Kasumi-1 (cell line): ENCODE measurements at regions not wholly inside any gene's neighbourhood (a gene's known extent, or its start where the extent isn't known, plus 50 kb on each side); places are given as distances from the start of the nearest gene placed in this dataset.

Experiments
- DNase-seq, 2 experiments: peaks; one replicate each; lab custom pipeline; 2025; lab: John Stamatoyannopoulos, UW

DNA sequence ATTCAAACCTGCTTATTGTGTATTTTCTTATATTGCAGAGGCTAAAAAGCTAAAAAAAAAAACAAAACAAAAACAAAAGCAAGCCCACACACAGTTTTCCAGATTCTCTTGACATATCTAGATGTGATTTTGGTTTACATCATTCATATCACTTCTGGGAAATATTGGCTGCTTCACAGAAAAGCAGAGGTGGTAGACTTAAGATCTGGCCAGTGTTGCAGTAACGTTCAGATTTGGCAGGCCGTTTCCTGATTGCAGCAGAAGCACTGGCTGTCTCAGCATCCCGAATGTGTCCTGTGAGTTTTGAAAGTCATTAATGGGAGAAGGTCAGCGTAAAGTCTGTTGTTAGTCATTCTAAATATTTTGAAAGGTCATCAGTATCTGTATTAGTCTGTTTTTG is 2062.0 kb downstream of the ARAP2 start:
- no peak for DNase-seq

DNA sequence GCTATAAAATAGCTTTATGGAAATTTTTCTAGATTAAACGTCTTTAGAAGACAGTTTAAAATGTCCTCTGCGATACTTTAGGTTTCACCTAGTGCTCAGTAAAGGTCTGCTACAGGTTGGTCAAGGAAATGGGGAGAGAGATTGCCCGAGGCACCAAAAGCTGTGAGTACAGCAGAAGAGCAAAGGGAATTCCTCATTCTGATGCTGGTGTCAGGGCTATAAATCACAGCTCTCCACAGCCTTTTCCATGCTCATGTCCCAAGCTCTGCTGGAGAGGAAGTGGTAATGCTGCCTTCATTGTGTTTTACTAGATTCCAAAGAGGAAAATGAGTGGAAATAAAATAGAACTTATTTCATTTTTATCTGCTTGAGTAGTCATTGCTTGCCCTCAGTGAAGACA is 2060.4 kb downstream of the ARAP2 start:
- no peak for DNase-seq

DNA sequence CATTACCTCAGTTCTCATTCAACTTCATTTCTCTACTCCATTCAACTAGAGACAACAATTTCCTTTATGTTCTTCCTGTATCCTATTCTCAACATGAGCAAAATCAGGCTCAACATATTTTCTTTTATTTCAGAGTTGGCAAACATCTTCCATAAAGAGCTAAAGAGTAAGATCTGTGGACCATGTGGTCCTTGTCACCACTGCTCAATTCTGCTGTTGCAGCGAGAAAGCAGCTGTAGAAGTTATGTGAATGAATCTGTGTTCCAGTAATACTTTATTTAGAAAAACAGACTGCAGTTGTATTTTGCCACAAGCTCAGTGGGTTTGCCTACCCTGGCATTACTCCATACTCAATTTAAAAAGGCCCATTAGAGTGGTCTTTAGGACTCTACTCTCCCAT is 2057.3 kb downstream of the ARAP2 start:
- no peak for DNase-seq

DNA sequence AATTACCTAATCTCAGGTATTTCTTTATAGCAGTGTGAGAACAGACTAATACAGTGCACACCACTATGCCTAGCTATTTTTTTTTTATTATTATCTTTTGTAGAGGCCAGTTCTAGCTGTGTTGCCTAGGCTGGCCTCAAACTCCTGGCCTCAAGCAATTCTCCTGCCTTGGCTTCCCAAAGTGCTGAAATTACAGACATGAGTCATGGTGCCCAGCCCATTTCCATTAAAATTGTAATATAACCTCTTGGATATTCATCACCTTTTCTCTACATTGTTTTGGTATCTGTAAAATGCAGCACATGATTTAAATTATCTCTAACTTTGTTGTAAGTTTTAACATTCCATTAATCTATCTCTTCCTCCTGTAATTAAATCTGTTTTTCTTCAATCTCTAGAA is 2052.9 kb downstream of the ARAP2 start:
- DNase-seq, result no peak

DNA sequence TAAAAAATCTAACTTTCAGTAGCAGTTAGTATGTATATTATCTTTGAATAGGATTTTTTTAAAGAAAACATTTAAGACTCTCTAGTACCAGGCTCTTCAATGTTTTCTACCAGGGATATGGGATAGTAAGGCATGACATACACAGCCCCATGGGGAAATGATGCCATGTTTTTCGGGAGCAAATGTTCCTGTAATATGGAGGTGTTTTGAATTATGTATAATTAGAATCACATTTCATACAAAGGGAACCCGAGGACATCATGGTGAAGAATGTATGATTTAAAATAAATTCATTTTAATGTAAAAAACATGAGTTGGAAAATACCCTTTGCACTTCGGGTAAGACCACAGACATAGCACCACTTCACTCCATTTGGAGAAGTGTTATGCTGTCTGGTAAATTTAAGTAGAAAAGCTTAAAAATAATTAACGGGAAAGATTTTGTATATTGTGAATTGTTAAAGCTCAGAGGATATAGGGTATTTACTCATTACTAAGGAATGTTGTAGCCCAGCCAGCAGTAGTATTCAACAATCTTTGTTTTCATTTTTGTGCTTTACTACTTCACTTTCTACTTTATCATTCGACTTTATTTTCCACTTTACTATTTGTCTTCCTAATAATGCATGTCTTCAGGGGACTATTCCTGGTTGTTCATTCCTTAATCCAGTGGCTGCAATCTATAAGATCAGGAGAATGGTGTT is 2050.7 kb downstream of the ARAP2 start:
- DNase-seq, result no peak

DNA sequence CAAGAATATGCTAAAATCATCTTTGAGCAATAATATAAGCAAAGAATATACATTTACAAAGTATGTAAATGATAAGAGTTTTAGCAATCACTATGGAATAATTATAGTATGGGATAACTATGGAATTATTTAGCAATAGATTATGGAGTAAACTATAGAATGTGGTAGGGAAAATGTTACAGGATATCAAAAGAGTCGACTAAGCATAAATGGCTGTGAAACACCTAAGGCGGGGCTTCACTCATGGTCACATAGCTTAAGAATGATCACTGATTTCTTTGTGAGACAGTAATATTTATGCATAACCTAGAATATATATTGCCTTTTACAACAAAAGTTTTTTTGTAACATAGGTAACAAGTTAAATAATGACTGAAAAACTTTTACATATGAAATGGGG is 2049.7 kb downstream of the ARAP2 start:
- DNase-seq, result no peak

DNA sequence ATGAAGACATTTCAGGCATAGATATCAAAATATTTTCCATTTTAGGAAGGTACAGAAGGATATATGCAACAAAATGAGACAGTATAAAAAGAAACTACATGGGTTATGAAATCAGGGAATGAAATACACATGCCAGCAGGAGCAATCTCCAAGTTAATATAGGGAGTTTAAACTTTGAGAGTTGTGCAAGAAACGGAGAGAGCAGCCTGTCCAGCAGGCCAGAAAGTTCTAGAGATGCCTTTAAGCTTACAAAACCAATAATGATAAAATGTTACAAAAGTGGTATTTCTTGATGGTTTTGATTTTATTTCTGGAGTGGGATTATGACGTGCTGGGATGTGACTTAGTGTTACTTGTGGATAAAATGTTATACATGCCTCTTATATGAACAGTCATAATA is 2047.9 kb downstream of the ARAP2 start:
- no peak for DNase-seq

DNA sequence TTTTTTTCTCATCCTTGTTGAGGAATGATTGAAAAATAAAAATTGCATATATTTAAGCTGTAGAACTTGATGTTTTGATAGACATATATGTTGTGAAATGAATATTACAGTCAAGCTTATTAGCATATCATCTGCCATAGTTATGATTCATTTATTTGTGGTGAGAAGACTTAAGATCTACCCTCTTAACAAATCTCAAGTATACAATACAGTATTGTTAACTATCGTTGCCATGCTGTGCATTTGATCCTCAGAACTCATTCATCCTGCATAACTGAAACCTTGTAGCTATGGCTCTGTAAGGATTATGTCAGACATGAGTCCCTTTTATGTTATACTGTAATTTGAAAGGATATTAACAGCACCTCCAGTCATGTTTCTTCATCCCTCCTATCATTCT is 2045.3 kb downstream of the ARAP2 start:
- no peak for DNase-seq

DNA sequence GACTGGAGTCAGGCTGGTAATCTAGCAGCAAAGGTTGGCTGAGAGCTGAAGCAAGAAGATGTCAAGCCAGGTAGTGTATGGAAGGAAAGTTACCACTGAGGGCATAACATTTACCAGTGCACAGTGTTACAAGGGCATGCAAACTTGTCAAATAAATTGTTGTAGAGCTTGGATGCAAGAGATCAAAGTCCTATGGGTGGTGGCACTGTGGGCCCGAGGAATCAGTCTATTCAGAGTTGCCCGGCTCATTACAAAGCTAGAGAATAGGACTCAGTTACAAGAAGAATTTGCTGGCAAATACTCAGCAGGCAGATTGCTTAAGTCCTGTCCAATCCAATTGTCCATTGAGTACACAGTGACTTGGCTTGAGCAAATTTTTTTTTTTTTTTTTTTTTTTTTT is 2043.8 kb downstream of the ARAP2 start:
- DNase-seq, result no peak

DNA sequence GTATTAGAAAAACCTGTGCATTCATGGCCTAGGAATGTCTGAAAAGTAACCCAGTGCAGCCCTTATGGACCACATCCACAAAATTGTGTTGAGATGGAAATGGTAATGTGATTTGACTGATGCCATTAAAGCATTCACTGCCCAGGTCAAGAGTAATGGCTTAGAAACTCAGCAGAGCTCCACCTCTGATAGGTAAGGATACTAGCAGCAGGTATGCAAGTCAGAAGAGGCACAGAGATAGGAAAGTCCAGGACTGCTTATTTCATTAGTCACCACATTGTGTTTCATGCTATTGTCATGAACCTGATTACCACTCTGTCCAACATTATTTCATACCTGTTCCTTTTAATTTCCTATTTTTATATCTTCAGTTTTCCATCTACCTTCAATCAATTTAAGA is 2042.2 kb downstream of the ARAP2 start:
- no peak for DNase-seq

DNA sequence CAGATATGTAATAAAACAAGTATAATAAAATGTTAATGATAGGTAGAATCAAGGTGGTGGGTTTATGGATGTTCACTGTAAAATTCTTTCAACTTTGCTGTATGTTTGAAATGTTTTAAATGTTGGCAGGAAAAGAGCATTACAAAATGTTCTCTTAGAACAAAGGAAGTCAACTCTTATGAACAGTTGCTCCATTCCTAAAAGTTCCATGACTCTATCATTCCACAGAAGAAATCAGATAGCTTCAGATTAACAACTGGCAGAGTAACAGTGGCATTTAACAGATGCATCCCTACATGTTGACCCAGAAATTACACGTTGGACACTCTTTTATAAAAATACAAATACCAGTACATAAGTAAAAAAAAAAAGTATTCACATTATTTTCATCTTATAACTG is 2023.7 kb downstream of the ARAP2 start:
- no peak for DNase-seq

DNA sequence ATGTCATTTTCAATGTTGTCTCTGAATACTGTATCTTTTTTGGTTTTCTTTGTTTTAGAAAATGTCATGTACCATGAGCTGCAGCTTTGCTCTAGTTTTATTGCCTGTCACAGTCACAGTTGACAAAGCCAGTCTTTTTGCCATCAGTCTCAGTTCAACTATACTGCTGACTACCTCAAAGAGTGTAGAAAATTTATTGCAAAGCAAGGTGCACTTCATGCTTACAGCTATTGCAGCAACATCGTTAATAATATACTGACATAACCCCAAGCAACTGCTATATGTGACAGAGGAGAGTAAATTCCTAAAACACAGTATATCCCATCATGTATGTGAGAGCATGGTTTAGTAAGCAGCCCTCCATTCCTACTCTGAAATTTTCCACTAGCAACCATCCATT is 2022.3 kb downstream of the ARAP2 start:
- DNase-seq, result no peak

DNA sequence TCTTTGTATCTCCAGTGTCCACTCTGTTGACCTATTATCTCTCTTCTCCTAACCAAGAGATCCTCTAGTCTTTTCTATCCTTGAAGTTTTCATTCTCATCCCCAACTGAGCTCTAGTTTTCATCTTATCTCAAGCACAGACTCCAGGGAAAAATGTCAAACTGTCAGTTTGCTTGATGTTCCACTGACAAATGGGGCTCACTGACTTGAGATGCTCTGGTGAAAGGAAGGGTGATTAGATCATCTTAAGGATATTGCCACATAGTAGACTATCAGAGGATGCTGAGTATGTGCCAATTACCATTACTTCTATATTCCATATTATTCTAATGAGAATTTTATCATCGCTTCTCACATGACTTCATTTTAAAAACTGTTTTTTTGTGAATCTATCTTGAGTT is 2008.2 kb downstream of the ARAP2 start:
- no peak for DNase-seq

DNA sequence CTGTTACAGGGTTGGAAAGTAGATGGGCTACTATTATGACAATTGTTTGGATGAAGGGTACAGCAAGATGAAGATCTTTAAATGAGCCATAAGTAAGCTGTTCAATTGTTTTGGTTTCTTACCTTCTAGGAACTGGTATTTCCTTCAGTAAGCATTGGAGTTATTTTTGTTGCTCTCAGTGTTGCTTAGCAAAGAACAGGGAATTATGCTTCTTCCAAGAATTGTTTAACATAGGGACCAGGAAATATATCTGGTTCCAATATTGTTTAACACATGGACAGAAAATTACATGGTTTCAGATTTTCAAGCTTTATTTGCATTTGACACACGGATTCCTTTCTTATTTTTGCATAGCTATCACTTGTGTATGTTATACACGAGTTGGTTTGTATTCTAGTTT is 1999.0 kb downstream of the ARAP2 start:
- no peak for DNase-seq

DNA sequence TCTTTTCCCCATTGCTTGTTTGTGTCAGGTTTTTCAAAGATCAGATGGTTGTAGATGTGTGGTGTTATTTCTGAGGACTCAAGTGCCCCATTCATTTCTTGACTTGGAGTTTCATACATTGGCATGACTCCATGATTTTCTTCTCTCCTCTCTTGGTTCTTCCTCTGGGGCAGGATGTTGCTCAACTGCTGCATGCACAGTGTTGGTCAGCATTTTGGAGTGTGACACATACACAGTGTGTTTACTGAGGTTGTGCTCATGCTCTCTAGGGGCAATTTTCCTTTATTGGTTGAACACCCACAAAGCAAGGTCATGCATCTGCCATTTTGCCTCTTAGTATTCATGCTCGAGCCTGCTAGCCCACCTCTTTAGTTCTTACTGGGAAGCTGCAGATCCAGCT is 1993.8 kb downstream of the ARAP2 start:
- no peak for DNase-seq

DNA sequence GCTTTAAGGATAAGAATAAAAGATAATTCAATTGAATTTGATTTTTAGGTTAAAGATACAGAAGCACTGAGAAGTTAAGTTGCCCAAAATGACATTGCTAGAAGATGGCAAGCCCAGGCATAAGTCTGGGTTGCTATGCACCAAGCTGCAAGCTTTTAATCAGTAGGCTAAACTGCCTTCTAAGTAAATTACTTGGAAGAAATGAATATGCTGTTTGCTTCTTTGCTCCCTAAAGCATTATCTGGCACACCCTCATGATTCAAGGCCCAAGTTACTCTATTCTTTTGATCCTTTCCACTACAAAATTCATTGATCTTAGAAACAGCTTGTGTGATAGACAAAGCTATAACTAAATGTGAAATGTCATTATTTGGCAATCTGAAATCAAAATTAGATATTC is 1991.1 kb downstream of the ARAP2 start:
- no peak for DNase-seq

DNA sequence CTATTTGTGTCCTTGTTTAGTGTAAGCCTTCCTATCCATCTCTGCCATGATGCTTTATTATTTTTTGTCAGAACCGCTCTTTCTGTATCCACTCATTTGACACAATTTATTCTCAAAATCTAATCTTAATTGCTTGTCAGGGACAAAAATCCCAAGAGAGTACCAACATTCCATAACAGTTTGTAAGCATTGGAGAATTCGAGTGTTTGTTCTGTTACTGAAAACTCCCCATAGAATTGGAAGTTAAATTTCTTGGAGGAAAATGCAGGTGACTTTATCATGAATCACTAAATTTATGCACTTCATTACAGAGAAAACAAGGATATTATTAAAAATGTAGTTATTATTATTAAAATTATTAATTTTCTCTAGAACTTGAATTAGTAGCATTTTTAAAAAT is 1986.1 kb downstream of the ARAP2 start:
- no peak for DNase-seq

DNA sequence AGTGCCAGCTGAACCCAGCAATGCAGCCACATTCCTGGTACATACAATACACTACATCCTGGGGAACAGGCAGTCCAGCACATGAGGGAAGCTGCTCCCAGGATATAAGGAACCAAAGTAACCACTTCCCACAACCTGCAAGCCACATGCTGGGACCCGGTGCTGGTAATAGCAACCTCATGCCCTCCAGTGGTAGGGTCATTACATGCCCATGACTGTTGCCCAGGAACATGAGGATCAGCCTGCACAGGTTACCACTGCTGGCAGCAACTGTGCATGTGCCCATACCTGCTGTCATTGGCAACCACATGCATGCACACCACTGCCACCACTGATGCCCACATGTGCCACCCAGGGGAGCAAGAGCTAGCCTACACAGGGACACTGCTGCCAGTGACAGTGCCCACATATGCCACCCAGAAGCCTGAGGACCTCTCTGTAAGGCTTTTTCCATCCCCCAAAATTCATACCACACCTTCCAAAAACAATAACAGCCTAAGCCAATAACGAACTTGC is 1982.5 kb downstream of the ARAP2 start:
- no peak for DNase-seq

DNA sequence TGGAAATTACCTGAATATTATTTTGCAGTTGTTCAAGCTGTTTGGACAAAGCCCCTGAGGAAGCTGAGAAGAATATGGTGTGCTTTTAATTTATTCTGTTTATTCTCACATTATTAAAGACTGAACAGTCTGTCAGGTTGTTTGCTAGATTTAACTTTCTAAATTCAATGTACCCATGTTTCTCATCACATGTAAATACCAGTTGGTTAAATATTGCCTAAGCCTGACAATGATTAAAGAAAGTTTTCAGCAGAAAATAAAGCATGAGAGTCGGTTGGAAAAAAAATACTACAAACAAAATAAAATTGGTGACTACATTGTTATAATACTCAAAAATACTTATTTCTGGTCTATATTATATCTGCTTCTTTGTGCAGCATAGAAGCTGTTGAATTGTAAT is 1974.7 kb downstream of the ARAP2 start:
- no peak for DNase-seq

DNA sequence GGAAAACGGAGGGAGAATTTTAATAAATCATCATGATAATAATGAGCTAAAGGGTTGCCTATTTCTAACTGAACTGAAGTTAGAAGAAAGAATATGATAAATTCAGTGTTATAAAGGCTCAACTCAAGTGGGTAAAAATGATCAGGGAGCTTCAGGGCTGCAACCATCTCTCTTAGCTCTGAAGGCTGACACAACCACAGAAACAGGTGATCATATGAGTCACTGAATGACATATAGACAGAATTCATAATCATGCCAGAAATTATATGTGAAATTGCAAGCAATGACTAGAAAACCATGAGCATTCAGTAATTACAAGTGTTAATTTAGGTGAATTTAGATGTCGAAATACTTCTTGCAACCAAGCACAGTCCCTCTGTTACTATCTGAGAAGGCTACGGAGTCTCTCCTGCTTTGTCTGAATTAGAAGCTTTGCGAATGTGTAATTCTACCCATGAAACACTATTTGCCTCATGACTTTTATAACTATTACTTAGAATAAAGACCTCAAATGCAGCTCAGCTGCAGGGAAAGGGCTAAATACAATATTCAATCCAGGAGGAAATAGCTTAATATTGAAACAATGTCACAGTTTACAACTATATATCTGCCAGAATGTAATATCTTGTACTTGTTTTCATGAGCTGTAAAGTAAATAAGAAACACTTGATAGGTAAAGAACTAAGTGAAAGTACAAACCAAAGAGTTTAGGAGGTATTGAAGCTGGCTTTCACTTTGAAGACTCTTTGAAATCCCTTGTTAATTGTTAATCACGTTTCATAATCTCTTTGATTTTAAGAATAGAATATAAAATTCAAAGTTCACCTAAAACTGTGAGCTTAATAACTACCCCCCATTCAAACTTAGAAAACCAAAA is 1972.6 kb downstream of the ARAP2 start:
- no peak for DNase-seq

DNA sequence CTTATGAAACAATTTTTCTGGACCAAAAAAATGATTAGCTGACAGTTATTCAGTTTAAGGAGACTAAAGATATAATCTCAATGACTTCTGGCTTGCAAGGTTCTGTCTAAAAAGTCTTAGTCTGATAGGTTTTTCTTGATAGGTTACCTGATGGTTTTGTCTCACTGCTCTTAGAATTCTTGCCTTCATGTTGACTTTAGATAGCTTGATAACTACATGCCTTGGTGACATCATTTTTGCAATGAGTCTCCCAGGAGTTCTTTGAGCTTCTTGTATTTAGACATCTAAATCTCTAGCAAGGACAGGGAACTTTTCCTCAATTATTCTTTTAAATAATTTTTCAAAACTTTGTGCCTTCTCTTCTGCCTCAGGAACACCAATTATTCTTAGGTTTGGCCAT is 1965.3 kb downstream of the ARAP2 start:
- DNase-seq, result no peak

DNA sequence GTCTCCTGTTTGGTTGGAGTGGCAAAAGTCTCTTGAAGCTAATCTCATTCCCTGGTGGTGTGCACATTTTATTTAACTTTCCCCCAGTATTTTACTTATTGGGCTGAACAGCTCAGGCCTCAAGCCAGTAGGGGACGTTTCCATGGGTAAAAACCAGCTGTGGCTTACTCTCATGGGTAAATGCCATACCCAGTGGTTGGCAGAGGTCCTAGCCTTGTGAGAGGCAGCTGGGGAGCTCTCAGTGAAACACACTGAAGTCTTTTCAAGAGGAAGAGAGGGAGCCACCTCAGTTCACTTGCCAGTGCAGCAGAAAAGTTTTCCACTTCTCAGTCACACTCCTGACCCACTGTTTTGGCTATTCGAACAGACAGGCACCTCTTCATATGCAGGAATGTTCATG is 1964.2 kb downstream of the ARAP2 start:
- no peak for DNase-seq

DNA sequence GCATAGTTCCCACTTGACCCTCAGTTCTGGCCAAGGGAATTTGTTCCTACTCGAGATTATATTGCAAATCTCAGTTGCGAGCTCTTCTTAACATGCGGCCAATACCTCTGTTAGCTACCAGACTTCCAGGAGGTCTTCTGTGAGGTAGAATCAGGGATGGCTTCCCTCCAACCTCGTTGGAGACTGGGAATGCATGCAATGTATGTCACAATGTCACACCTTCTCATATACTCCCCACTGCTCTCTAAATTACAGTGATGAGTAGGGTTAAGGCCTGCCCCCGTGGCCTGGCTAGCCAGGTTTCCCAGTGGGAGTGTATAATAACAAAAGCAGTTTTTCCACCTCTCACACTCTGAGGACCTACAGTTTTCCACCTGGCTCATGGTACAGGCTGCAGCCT is 1962.5 kb downstream of the ARAP2 start:
- no peak for DNase-seq

DNA sequence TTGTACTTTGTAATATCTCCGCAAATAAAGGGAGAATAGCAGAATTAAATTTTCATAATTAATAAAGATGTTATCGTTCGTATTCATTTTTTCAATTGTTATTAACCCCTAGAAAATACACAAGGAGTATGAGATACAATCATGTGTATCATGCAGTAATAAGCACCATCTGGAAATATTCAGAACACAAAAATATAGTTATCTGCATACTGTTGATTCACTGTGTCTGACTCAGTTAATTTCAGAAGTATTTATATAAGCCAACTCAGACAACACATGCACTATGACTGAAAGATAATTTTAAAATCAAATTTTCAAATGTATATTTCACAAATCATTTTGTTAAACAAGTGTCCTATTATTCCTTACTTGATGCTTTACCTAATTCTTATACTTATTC is 1954.8 kb downstream of the ARAP2 start:
- no peak for DNase-seq
